ENCODE measurements at regions not wholly inside any gene's neighbourhood (a gene's known extent, or its start where the extent isn't known, plus 50 kb on each side); places are given as distances from the start of the nearest gene placed in this dataset.

- TF ChIP-seq, protein P1, sequence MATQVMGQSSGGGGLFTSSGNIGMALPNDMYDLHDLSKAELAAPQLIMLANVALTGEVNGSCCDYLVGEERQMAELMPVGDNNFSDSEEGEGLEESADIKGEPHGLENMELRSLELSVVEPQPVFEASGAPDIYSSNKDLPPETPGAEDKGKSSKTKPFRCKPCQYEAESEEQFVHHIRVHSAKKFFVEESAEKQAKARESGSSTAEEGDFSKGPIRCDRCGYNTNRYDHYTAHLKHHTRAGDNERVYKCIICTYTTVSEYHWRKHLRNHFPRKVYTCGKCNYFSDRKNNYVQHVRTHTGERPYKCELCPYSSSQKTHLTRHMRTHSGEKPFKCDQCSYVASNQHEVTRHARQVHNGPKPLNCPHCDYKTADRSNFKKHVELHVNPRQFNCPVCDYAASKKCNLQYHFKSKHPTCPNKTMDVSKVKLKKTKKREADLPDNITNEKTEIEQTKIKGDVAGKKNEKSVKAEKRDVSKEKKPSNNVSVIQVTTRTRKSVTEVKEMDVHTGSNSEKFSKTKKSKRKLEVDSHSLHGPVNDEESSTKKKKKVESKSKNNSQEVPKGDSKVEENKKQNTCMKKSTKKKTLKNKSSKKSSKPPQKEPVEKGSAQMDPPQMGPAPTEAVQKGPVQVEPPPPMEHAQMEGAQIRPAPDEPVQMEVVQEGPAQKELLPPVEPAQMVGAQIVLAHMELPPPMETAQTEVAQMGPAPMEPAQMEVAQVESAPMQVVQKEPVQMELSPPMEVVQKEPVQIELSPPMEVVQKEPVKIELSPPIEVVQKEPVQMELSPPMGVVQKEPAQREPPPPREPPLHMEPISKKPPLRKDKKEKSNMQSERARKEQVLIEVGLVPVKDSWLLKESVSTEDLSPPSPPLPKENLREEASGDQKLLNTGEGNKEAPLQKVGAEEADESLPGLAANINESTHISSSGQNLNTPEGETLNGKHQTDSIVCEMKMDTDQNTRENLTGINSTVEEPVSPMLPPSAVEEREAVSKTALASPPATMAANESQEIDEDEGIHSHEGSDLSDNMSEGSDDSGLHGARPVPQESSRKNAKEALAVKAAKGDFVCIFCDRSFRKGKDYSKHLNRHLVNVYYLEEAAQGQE (IDR thresholded peaks at IDR 0.05; ENCODE audit: unreplicated experiment): no peak
- TF ChIP-seq, protein P2, sequence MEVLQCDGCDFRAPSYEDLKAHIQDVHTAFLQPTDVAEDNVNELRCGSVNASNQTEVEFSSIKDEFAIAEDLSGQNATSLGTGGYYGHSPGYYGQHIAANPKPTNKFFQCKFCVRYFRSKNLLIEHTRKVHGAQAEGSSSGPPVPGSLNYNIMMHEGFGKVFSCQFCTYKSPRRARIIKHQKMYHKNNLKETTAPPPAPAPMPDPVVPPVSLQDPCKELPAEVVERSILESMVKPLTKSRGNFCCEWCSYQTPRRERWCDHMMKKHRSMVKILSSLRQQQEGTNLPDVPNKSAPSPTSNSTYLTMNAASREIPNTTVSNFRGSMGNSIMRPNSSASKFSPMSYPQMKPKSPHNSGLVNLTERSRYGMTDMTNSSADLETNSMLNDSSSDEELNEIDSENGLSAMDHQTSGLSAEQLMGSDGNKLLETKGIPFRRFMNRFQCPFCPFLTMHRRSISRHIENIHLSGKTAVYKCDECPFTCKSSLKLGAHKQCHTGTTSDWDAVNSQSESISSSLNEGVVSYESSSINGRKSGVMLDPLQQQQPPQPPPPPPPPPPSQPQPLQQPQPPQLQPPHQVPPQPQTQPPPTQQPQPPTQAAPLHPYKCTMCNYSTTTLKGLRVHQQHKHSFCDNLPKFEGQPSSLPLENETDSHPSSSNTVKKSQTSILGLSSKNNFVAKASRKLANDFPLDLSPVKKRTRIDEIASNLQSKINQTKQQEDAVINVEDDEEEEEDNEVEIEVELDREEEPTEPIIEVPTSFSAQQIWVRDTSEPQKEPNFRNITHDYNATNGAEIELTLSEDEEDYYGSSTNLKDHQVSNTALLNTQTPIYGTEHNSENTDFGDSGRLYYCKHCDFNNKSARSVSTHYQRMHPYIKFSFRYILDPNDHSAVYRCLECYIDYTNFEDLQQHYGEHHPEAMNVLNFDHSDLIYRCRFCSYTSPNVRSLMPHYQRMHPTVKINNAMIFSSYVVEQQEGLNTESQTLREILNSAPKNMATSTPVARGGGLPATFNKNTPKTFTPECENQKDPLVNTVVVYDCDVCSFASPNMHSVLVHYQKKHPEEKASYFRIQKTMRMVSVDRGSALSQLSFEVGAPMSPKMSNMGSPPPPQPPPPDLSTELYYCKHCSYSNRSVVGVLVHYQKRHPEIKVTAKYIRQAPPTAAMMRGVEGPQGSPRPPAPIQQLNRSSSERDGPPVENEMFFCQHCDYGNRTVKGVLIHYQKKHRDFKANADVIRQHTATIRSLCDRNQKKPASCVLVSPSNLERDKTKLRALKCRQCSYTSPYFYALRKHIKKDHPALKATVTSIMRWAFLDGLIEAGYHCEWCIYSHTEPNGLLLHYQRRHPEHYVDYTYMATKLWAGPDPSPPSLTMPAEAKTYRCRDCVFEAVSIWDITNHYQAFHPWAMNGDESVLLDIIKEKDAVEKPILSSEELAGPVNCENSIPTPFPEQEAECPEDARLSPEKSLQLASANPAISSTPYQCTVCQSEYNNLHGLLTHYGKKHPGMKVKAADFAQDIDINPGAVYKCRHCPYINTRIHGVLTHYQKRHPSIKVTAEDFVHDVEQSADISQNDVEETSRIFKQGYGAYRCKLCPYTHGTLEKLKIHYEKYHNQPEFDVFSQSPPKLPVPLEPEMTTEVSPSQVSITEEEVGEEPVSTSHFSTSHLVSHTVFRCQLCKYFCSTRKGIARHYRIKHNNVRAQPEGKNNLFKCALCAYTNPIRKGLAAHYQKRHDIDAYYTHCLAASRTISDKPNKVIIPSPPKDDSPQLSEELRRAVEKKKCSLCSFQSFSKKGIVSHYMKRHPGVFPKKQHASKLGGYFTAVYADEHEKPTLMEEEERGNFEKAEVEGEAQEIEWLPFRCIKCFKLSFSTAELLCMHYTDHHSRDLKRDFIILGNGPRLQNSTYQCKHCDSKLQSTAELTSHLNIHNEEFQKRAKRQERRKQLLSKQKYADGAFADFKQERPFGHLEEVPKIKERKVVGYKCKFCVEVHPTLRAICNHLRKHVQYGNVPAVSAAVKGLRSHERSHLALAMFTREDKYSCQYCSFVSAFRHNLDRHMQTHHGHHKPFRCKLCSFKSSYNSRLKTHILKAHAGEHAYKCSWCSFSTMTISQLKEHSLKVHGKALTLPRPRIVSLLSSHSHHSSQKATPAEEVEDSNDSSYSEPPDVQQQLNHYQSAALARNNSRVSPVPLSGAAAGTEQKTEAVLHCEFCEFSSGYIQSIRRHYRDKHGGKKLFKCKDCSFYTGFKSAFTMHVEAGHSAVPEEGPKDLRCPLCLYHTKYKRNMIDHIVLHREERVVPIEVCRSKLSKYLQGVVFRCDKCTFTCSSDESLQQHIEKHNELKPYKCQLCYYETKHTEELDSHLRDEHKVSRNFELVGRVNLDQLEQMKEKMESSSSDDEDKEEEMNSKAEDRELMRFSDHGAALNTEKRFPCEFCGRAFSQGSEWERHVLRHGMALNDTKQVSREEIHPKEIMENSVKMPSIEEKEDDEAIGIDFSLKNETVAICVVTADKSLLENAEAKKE (CRISPR knock-in tag; IDR thresholded peaks at IDR 0.05): no peak
- TF ChIP-seq EZH2phosphoT487 (IDR thresholded peaks at IDR 0.05; ENCODE audit: unreplicated experiment) (no peak), POLR2AphosphoS5 (IDR thresholded peaks at IDR 0.05; ENCODE audit: low read depth) (no peak), EZH2 (IDR thresholded peaks at IDR 0.05; ENCODE audit: low read depth, unreplicated experiment) (no peak), NANOG (IDR thresholded peaks at IDR 0.05; ENCODE audit: borderline replicate concordance) (no peak)
- TF ChIP-seq, protein P3, sequence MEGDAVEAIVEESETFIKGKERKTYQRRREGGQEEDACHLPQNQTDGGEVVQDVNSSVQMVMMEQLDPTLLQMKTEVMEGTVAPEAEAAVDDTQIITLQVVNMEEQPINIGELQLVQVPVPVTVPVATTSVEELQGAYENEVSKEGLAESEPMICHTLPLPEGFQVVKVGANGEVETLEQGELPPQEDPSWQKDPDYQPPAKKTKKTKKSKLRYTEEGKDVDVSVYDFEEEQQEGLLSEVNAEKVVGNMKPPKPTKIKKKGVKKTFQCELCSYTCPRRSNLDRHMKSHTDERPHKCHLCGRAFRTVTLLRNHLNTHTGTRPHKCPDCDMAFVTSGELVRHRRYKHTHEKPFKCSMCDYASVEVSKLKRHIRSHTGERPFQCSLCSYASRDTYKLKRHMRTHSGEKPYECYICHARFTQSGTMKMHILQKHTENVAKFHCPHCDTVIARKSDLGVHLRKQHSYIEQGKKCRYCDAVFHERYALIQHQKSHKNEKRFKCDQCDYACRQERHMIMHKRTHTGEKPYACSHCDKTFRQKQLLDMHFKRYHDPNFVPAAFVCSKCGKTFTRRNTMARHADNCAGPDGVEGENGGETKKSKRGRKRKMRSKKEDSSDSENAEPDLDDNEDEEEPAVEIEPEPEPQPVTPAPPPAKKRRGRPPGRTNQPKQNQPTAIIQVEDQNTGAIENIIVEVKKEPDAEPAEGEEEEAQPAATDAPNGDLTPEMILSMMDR (conservative IDR thresholded peaks at IDR 0.05; ENCODE audit: low read depth in 2 of 2): no peak
Observed at GRCh38 chr7:115522174-115522573, 508.4 kb downstream of the TFEC start.
